SKM-1 treated with dmso at 0.1 percent for 144 hours (cell line): ENCODE measurements at regions not wholly inside any gene's neighbourhood (a gene's known extent, or its start where the extent isn't known, plus 50 kb on each side); places are given as distances from the start of the nearest gene placed in this dataset.
"Not testable (repeated sequence)": the region's sequence is repeated elsewhere in the genome, so short reads cannot be mapped to it uniquely, and the experiment has no call there.

Experiments used
- DNase-seq: peaks from one replicate; lab custom pipeline; 2025; ENCODE audit not compliant: unreplicated experiment; lab: John Stamatoyannopoulos, UW

- peak; percentile 58 for DNase-seq
Measured at GRCh38 chr1:186775881-186776560, 52.7 kb upstream of the PLA2G4A start.

- DNase-seq: no peak
Measured at GRCh38 chr1:186775036-186775435, 53.7 kb upstream of the PLA2G4A start.

- DNase-seq: no peak
Measured at GRCh38 chr1:186772228-186772627, 56.5 kb upstream of the PLA2G4A start.

- no peak for DNase-seq
Measured at GRCh38 chr1:186770421-186770820, 58.3 kb upstream of the PLA2G4A start.

GRCh38 chr1:186768906-186769305 is 59.8 kb upstream of the PLA2G4A start:
- no peak for DNase-seq

- no peak for DNase-seq
Measured at GRCh38 chr1:186765446-186765845, 63.3 kb upstream of the PLA2G4A start.

GRCh38 chr1:186763107-186763506 is 65.6 kb upstream of the PLA2G4A start:
- DNase-seq: no peak

- DNase-seq: no peak
Measured at GRCh38 chr1:186762653-186763052, 66.1 kb upstream of the PLA2G4A start.

GRCh38 chr1:186761358-186761757 is 67.4 kb upstream of the PLA2G4A start:
- no peak for DNase-seq

GRCh38 chr1:186760446-186760845 is 68.3 kb upstream of the PLA2G4A start:
- no peak for DNase-seq

GRCh38 chr1:186758896-186759606 is 69.7 kb upstream of the PLA2G4A start:
- DNase-seq: not testable (repeated sequence)

- DNase-seq: no peak
Measured at GRCh38 chr1:186757851-186758250, 70.9 kb upstream of the PLA2G4A start.

- DNase-seq: no peak
Measured at GRCh38 chr1:186754542-186755145, 74.1 kb upstream of the PLA2G4A start.

- DNase-seq: no peak
Measured at GRCh38 chr1:186753241-186753640, 73.0 kb upstream of the PTGS2 start.

- no peak for DNase-seq
Measured at GRCh38 chr1:186750257-186750656, 70.0 kb upstream of the PTGS2 start.

GRCh38 chr1:186749820-186750219 is 69.6 kb upstream of the PTGS2 start:
- DNase-seq: no peak

GRCh38 chr1:186747661-186748060 is 67.4 kb upstream of the PTGS2 start:
- no peak for DNase-seq

- no peak for DNase-seq
Measured at GRCh38 chr1:186745531-186746146, 65.4 kb upstream of the PTGS2 start.

- no peak for DNase-seq
Measured at GRCh38 chr1:186741640-186742039, 61.4 kb upstream of the PTGS2 start.

- no peak for DNase-seq
Measured at GRCh38 chr1:186740324-186740723, 60.1 kb upstream of the PTGS2 start.

- DNase-seq: no peak
Measured at GRCh38 chr1:186739515-186739914, 59.3 kb upstream of the PTGS2 start.

GRCh38 chr1:186738926-186739325 is 58.7 kb upstream of the PTGS2 start:
- DNase-seq: peak; percentile 48
